Kidney (tissue), 13 donors: ENCODE measurements at regions not wholly inside any gene's neighbourhood (a gene's known extent, or its start where the extent isn't known, plus 50 kb on each side); places are given as distances from the start of the nearest gene placed in this dataset.

Source experiments
- DNase-seq, 5 donors: peaks; one replicate each; pipeline ENCODE4 v3.0.0-alpha.2; 2013 to 2020
- FAIRE-seq: peaks from 2 replicates; lab custom pipeline; 2012; peaks lifted over from hg19 to GRCh38; lab: Jason Lieb, UNC
- H3K27ac ChIP-seq, 2 donors: one replicate each; pipeline ENCODE4 v1.7.0; 2013; ENCODE audit warnings: low read depth in 2 of 2, low read length in 2 of 2, inconsistent platforms in 1 of 2
- H3K27me3 ChIP-seq: one replicate; pipeline ENCODE4 v1.7.1; 2013; ENCODE audit warnings: low read length, inconsistent platforms; ENCODE audit not compliant: control insufficient read depth, insufficient read depth
- H3K36me3 ChIP-seq, 3 donors: one replicate each; pipeline versions ENCODE4 v1.7.0 to v1.7.1; 2013; ENCODE audit warnings: low read length in 3 of 3, control low read depth in 1 of 3, inconsistent platforms in 1 of 3; ENCODE audit not compliant: insufficient read depth in 3 of 3, control insufficient read depth in 2 of 3
- H3K4me1 ChIP-seq, 3 donors: one replicate each; pipeline versions ENCODE4 v1.7.0 to v1.7.1; 2013; ENCODE audit warnings: low read length in 3 of 3, inconsistent platforms in 1 of 3, low read depth in 1 of 3; ENCODE audit not compliant: control insufficient read depth in 2 of 3, insufficient read depth in 2 of 3
- H3K4me3 ChIP-seq, 3 donors: one replicate each; pipeline versions ENCODE4 v1.7.0 to v1.8.1; 2013; ENCODE audit warnings: low read length in 3 of 3, control low read depth in 1 of 3, inconsistent platforms in 1 of 3
- H3K9ac ChIP-seq, 3 donors: one replicate each; pipeline versions ENCODE4 v1.7.0 to v1.7.1; 2013; ENCODE audit warnings: low read length in 3 of 3, control low read depth in 1 of 3, inconsistent platforms in 1 of 3
- H3K9me3 ChIP-seq, 3 donors: one replicate each; pipeline versions ENCODE4 v1.7.0 to v1.7.1; 2013; ENCODE audit warnings: low read length in 3 of 3, control low read depth in 1 of 3, inconsistent platforms in 1 of 3; ENCODE audit not compliant: control insufficient read depth in 2 of 3, insufficient read depth in 1 of 3
- CTCF ChIP-seq: IDR thresholded peaks from 3 replicates; pipeline ENCODE4 v1.5.1; 2012; ENCODE audit warnings: mild to moderate bottlenecking, moderate library complexity, borderline replicate concordance; ENCODE audit not compliant: insufficient read depth; ENCODE audit errors: extremely low read depth
- intact Hi-C: fragments of 100-400 bp; cut with DNase I; formaldehyde crosslinking; loops from one replicate; pipeline ENCODE4 v1.11.1; 2022
- donor health status: control.
- donor health status: control.
- donor health status: control.
- donor health status: control.
- donor health status: control.
- donor health status: DM: yes; HTN: yes; CAD: no.
- donor health status: Normal renal cell carcinoma (clear cell type).

- intact Hi-C loops, result no loop called here
- DNase-seq (peak in 1 of 5 donors; percentile 42), FAIRE-seq (no peak)
- Histone ChIP-seq H3K27me3 (no peaks in the 10 kb centered on the region), H3K27ac (no peak overlapping the region), H3K4me3 (no peak overlapping the region), H3K9me3 (no peaks in the 10 kb centered on the region), H3K9ac (no peak overlapping the region), H3K36me3 (no peaks in the 10 kb centered on the region), H3K4me1 (no peaks in the 10 kb centered on the region)
- no peak for TF ChIP-seq CTCF
These were observed 153.8 kb upstream of the ZNF236 start for GRCh38 chr18:76668546-76668945.

- H3K36me3 ChIP-seq, result no peaks in the 10 kb centered on the region
- no peak for DNase-seq
- no peak overlapping the region for H3K4me3 ChIP-seq
- no peak for TF ChIP-seq CTCF
- no peak for FAIRE-seq
- no peak overlapping the region for H3K9ac ChIP-seq
- no peak overlapping the region for H3K27ac ChIP-seq
- H3K27me3 ChIP-seq, result no peaks in the 10 kb centered on the region
- H3K9me3 ChIP-seq, result no peaks in the 10 kb centered on the region
- intact Hi-C loops, result no loop called here
- no peaks in the 10 kb centered on the region for H3K4me1 ChIP-seq
These were observed 154.2 kb upstream of the ZNF236 start for GRCh38 chr18:76668119-76668518.

- H3K4me3 ChIP-seq, result no peak overlapping the region
- no peaks in the 10 kb centered on the region for H3K27me3 ChIP-seq
- H3K4me1 ChIP-seq, result no peaks in the 10 kb centered on the region
- no peak for FAIRE-seq
- H3K36me3 ChIP-seq, result no peaks in the 10 kb centered on the region
- no peak for DNase-seq
- no peak overlapping the region for H3K27ac ChIP-seq
- H3K9me3 ChIP-seq, result no peaks in the 10 kb centered on the region
- intact Hi-C loops, result no loop called here
- no peak for TF ChIP-seq CTCF
- H3K9ac ChIP-seq, result no peak overlapping the region
These were observed 154.8 kb upstream of the ZNF236 start for GRCh38 chr18:76667603-76668002.

- Histone ChIP-seq H3K9me3 (no peaks in the 10 kb centered on the region), H3K36me3 (no peaks in the 10 kb centered on the region), H3K9ac (no peak overlapping the region), H3K4me1 (no peaks in the 10 kb centered on the region), H3K4me3 (no peak overlapping the region), H3K27ac (no peak overlapping the region), H3K27me3 (no peaks in the 10 kb centered on the region)
- no peak for TF ChIP-seq CTCF
- FAIRE-seq (no peak), DNase-seq (no peak)
- intact Hi-C loops, result no loop called here
These were observed 159.7 kb upstream of the ZNF236 start for GRCh38 chr18:76662626-76663025.
